HT1080 (cell line): ENCODE measurements at regions not wholly inside any gene's neighbourhood (a gene's known extent, or its start where the extent isn't known, plus 50 kb on each side); places are given as distances from the start of the nearest gene placed in this dataset.
"Not testable (repeated sequence)": the region's sequence is repeated elsewhere in the genome, so short reads cannot be mapped to it uniquely, and the experiment has no call there.

ENCODE experiments used
- DNase-seq: peaks from one replicate; pipeline ENCODE4 v3.0.0-alpha.2; 2015; ENCODE audit warnings: low read depth

- DNase-seq, result no peak
Observed at GRCh38 chr20:48531505-48531904, 296.3 kb downstream of the PREX1 start.

- DNase-seq, result peak; percentile 36
Observed at GRCh38 chr20:48530957-48531356, 296.8 kb downstream of the PREX1 start.

GRCh38 chr20:48528346-48528745 lies 299.5 kb downstream of the PREX1 start:
- DNase-seq, result no peak

- DNase-seq, result no peak
Observed at GRCh38 chr20:48527771-48528170, 300.0 kb downstream of the PREX1 start.

- DNase-seq, result no peak
Observed at GRCh38 chr20:48526936-48527335, 300.9 kb downstream of the PREX1 start.

- DNase-seq, result no peak
Observed at GRCh38 chr20:48525400-48525799, 302.4 kb downstream of the PREX1 start.

- no peak for DNase-seq
Observed at GRCh38 chr20:48524582-48524981, 303.2 kb downstream of the PREX1 start.

GRCh38 chr20:48523191-48523995 lies 304.4 kb downstream of the PREX1 start:
- DNase-seq, result peak; percentile 32

GRCh38 chr20:48521121-48521520 lies 306.7 kb downstream of the PREX1 start:
- DNase-seq, result no peak

- DNase-seq, result not testable (repeated sequence)
Observed at GRCh38 chr20:48516196-48516595, 311.6 kb downstream of the PREX1 start.

- DNase-seq, result not testable (repeated sequence)
Observed at GRCh38 chr20:48514577-48514976, 313.2 kb downstream of the PREX1 start.

- not testable (repeated sequence) for DNase-seq
Observed at GRCh38 chr20:48512539-48512938, 315.3 kb downstream of the PREX1 start.

- DNase-seq, result not testable (repeated sequence)
Observed at GRCh38 chr20:48505066-48505465, 322.7 kb downstream of the PREX1 start.

- no peak for DNase-seq
Observed at GRCh38 chr20:48503166-48503815, 324.5 kb downstream of the PREX1 start.

GRCh38 chr20:48502758-48503157 lies 325.0 kb downstream of the PREX1 start:
- DNase-seq, result no peak

- no peak for DNase-seq
Observed at GRCh38 chr20:48502016-48502415, 325.8 kb downstream of the PREX1 start.

GRCh38 chr20:48500900-48501299 lies 326.9 kb downstream of the PREX1 start:
- DNase-seq, result not testable (repeated sequence)

GRCh38 chr20:48498939-48499338 lies 328.9 kb downstream of the PREX1 start:
- not testable (repeated sequence) for DNase-seq

- not testable (repeated sequence) for DNase-seq
Observed at GRCh38 chr20:48498125-48498524, 329.7 kb downstream of the PREX1 start.

GRCh38 chr20:48493966-48494365 lies 333.8 kb downstream of the PREX1 start:
- no peak for DNase-seq

GRCh38 chr20:48493331-48493730 lies 334.5 kb downstream of the PREX1 start:
- DNase-seq, result not testable (repeated sequence)

GRCh38 chr20:48492715-48493070 lies 335.1 kb downstream of the PREX1 start:
- no peak for DNase-seq
